NB4 (cell line): ENCODE measurements at regions not wholly inside any gene's neighbourhood (a gene's known extent, or its start where the extent isn't known, plus 50 kb on each side); places are given as distances from the start of the nearest gene placed in this dataset.

Experiments
- DNase-seq: peaks from one replicate; pipeline ENCODE4 v3.0.0; 2010; ENCODE audit warnings: low read depth
- H3K4me3 ChIP-seq: one replicate; pipeline ENCODE4 v1.5.1; 2011; ENCODE audit warnings: mild to moderate bottlenecking, low read depth, low read length, moderate library complexity
- CTCF ChIP-seq: IDR thresholded peaks from one replicate; pipeline ENCODE4 v1.5.1; 2012; ENCODE audit warnings: low read depth, low read length
- MAX ChIP-seq: IDR thresholded peaks from 2 replicates; pipeline ENCODE4 v1.6.1; 2011; ENCODE audit warnings: low read depth, low read length
- MYC ChIP-seq: IDR thresholded peaks from 2 replicates; pipeline ENCODE4 v1.6.1; 2011; ENCODE audit warnings: low read depth, low read length
- POLR2A ChIP-seq: IDR thresholded peaks from 2 replicates; pipeline ENCODE4 v1.6.1; 2011; ENCODE audit warnings: mild to moderate bottlenecking; ENCODE audit not compliant: insufficient read length; ENCODE audit errors: extremely low read depth

- DNase-seq = no peak
- H3K4me3 ChIP-seq = no peak overlapping the region
- no peak for TF ChIP-seq POLR2A
- TF ChIP-seq MAX = no peak
- TF ChIP-seq MYC = no peak
- TF ChIP-seq CTCF = no peak
Observed at GRCh38 chr3:82581350-82581749, 819.9 kb upstream of the GBE1 start.

GRCh38 chr3:82572721-82573120 is 811.3 kb upstream of the GBE1 start:
- TF ChIP-seq MYC (no peak), CTCF (no peak), MAX (no peak), POLR2A (no peak)
- no peak for DNase-seq
- H3K4me3 ChIP-seq = no peak overlapping the region

- TF ChIP-seq POLR2A = no peak
- TF ChIP-seq MAX = no peak
- TF ChIP-seq MYC = no peak
- no peak for TF ChIP-seq CTCF
Observed at GRCh38 chr3:82568776-82569338, 807.4 kb upstream of the GBE1 start.

GRCh38 chr3:82567029-82567600 is 805.7 kb upstream of the GBE1 start:
- H3K4me3 ChIP-seq = no peak overlapping the region
- TF ChIP-seq CTCF (no peak), MYC (no peak), MAX (no peak), POLR2A (no peak)
- DNase-seq = no peak

More at GRCh38 chr3:82568776-82569338, 807.4 kb upstream of the GBE1 start:
- DNase-seq = no peak
- H3K4me3 ChIP-seq = no peak overlapping the region

- no peak for DNase-seq
- TF ChIP-seq MYC (no peak), MAX (no peak), CTCF (no peak), POLR2A (no peak)
- no peak overlapping the region for H3K4me3 ChIP-seq
Observed at GRCh38 chr3:82562896-82563295, 801.5 kb upstream of the GBE1 start.

GRCh38 chr3:82561784-82562183 is 800.3 kb upstream of the GBE1 start:
- DNase-seq = no peak
- no peak overlapping the region for H3K4me3 ChIP-seq
- TF ChIP-seq POLR2A (no peak), CTCF (no peak), MAX (no peak), MYC (no peak)
